ENCODE measurements at regions not wholly inside any gene's neighbourhood (a gene's known extent, or its start where the extent isn't known, plus 50 kb on each side); places are given as distances from the start of the nearest gene placed in this dataset.

DNA sequence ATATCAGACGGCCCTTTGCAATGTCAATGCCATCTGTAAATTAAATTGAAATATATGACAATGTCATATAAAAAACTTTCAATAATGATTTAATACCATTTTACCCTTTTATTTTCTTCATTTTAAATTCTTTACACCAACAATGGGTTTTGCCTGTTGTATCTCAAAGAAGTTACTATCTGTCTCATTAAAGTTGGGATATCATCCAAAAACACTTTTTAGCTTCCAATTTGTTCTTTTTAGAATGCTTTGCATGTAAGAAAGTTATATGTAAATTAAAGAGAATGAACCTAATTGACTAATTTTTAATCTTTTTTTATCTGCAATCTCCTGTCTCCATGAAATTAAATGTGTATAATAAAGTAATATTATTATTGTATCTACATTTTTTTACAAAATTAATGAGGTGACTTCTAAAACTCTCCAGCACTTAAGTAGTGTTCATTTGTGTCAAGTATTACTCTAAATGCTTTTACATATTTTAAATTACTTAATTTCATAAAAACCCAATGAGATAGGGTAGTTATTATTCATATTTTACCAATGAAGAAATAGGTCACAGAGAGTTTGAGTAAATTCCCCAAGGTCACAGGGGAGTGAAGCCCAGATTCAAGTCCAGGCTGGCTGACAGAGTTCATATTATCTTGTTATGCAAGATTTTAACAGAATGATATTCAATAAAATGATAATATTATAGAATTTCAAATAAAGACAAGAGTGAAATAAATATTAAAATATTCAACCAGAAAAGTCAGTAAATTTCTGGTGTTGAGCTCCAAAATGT is 673.0 kb upstream of the FLRT2 start:
- no peak overlapping the region for H3K4me3 ChIP-seq (ENCODE audit: low read depth, low read length)
- no peak for TF ChIP-seq CTCF (IDR thresholded peaks at IDR 0.05; ENCODE audit: control insufficient read depth, extremely low read depth, insufficient read depth)
- no peak for DNase-seq (ENCODE audit: low read depth)

DNA sequence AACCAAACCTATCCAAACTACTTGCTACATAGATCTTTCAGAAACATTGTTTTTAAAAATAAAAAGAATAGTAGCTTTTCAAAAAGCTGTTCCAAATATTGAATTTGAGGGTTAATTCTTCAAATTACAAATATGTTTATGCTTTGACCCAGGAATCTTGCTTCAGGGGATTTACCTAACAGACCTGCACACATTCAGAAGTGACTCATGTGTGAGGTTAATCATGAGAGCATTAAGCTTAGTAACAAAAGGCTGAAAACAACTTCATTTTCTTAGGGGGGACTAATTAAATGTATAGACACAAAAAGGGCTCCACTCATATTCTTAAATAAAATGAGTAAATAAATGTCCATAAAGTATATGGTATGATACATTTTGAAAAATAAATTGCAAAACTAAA is 672.4 kb upstream of the FLRT2 start:
- no peak for TF ChIP-seq CTCF (IDR thresholded peaks at IDR 0.05; ENCODE audit: control insufficient read depth, extremely low read depth, insufficient read depth)
- no peak for DNase-seq (ENCODE audit: low read depth)

DNA sequence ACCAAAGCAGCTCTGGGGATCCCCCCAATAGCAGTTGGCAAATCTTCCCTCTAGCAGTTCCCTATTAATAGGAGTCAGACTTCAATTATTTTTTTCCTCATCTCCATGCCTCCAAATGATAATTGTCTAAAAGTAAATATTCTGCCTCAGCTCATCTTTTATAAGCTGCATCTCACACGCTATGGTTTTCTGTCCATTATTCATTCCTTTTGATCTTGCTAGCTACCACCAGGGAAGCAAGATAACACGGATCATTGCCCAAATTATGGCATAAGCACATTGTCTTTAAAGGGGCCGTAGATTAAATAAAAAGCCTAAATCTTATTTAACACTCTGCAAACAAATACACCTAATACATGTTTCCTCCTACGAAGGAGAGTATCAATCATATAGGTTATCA is 670.8 kb upstream of the FLRT2 start:
- no peak for DNase-seq (ENCODE audit: low read depth)
- no peak for TF ChIP-seq CTCF (IDR thresholded peaks at IDR 0.05; ENCODE audit: control insufficient read depth, extremely low read depth, insufficient read depth)
- no peak overlapping the region for H3K4me3 ChIP-seq (ENCODE audit: low read depth, low read length)

More for the DNA sequence above, 672.4 kb upstream of the FLRT2 start:
- no peak overlapping the region for H3K4me3 ChIP-seq (ENCODE audit: low read depth, low read length)

DNA sequence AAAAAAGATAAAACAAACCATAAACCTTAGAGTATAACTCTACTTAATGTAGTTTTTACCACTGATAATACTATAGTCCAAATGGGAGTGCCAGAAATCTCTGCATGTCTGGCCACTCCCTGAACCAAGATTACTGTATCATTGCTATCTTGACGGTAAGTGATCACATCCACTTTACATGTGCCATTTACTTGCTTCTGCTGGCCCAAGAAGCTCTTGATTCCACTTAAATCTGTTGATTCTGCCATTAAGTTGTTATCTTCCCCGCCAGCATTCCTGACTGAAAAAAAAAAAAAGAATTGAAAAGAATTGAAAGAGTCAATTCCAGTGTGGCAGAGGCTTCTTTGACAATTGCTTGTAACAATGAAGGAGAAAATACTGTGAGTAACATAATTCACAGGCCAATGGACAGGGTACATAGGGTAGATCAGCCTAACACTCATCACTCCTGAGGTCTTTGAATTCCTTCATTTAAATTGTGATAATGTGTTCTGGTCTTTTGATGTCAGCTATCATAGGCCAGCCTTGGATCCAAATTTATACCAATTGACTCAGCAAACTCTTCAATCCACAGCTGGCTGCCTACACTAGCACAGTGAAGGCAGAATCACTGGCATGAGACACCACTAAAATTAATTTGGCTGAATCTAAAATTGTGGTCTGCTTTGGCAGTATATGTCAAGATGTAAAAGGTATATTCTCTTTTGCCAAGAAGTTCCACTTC is 665.2 kb upstream of the FLRT2 start:
- DNase-seq (ENCODE audit: low read depth), result no peak
- no peak overlapping the region for H3K4me3 ChIP-seq (ENCODE audit: low read depth, low read length)
- no peak for TF ChIP-seq CTCF (IDR thresholded peaks at IDR 0.05; ENCODE audit: control insufficient read depth, extremely low read depth, insufficient read depth)

GRCh38 chr14:84871734-84872133 is 658.2 kb upstream of the FLRT2 start:
- no peak for DNase-seq (ENCODE audit: low read depth)
- H3K4me3 ChIP-seq (ENCODE audit: low read depth, low read length), result no peak overlapping the region
- TF ChIP-seq CTCF (IDR thresholded peaks at IDR 0.05; ENCODE audit: control insufficient read depth, extremely low read depth, insufficient read depth), result no peak

- TF ChIP-seq CTCF (IDR thresholded peaks at IDR 0.05; ENCODE audit: control insufficient read depth, extremely low read depth, insufficient read depth), result no peak
- DNase-seq (ENCODE audit: low read depth), result no peak
- no peak overlapping the region for H3K4me3 ChIP-seq (ENCODE audit: low read depth, low read length)
Observed at GRCh38 chr14:84874436-84874835, 655.5 kb upstream of the FLRT2 start.

Measured in LNCaP clone FGC (cell line).